Fibroblast of lung (primary cell): ENCODE measurements at regions not wholly inside any gene's neighbourhood (a gene's known extent, or its start where the extent isn't known, plus 50 kb on each side); places are given as distances from the start of the nearest gene placed in this dataset.

Experiments used
- DNase-seq, 2 donors: peaks; one replicate each; pipeline versions ENCODE4 v3.0.0 to v3.0.0-alpha.2; 2010; ENCODE audit warnings: low read depth in 2 of 2
- H2AFZ ChIP-seq: 2 replicates; pipeline ENCODE4 v1.5.1; 2012; ENCODE audit warnings: low read length, control low read depth, inconsistent platforms
- H3K27ac ChIP-seq: 2 replicates; pipeline ENCODE4 v1.5.1; 2011; ENCODE audit warnings: low read length, control low read depth; ENCODE audit not compliant: insufficient read depth
- H3K27me3 ChIP-seq: 2 replicates; pipeline ENCODE4 v1.5.1; 2011; ENCODE audit warnings: mild to moderate bottlenecking, low read length; ENCODE audit not compliant: control insufficient read depth, insufficient read depth
- H3K36me3 ChIP-seq: 2 replicates; pipeline ENCODE4 v1.5.1; 2011; ENCODE audit warnings: low read length; ENCODE audit not compliant: control insufficient read depth, insufficient read depth
- H3K4me1 ChIP-seq: 2 replicates; pipeline ENCODE4 v1.5.1; 2011; ENCODE audit warnings: low read length; ENCODE audit not compliant: control insufficient read depth, insufficient read depth; ENCODE audit errors: extremely low read depth
- H3K4me2 ChIP-seq: 2 replicates; pipeline ENCODE4 v1.5.1; 2011; ENCODE audit warnings: low read length, control low read depth; ENCODE audit not compliant: insufficient read depth; ENCODE audit errors: extremely low read depth
- H3K4me3 ChIP-seq, 4 experiments: fragments of 200-600 bp in 1 of 4; sonication (generic) in 1 of 4; replicated peaks in 1 of 4; 2 replicates each; pipeline ENCODE4 v1.5.1; 2011 to 2016; ENCODE audit warnings: low read length in 4 of 4, low read depth in 3 of 4, mild to moderate bottlenecking in 3 of 4, control low read depth in 2 of 4, inconsistent platforms in 1 of 4, mixed read lengths in 1 of 4; ENCODE audit not compliant: insufficient read depth in 1 of 4; ENCODE audit errors: control extremely low read depth in 1 of 4
- H3K79me2 ChIP-seq: 2 replicates; pipeline ENCODE4 v1.5.1; 2012; ENCODE audit warnings: mild to moderate bottlenecking, low read length, inconsistent platforms; ENCODE audit not compliant: control insufficient read depth, insufficient read depth
- H3K9ac ChIP-seq: 2 replicates; pipeline ENCODE4 v1.5.1; 2011; ENCODE audit warnings: mild to moderate bottlenecking, low read length, control low read depth; ENCODE audit not compliant: insufficient read depth
- H3K9me3 ChIP-seq: 2 replicates; pipeline ENCODE4 v1.5.1; 2012; ENCODE audit warnings: low read depth, low read length; ENCODE audit not compliant: control insufficient read depth, insufficient read depth
- H4K20me1 ChIP-seq: 2 replicates; pipeline ENCODE4 v1.5.1; 2011; ENCODE audit warnings: low read length; ENCODE audit not compliant: control insufficient read depth, insufficient read depth; ENCODE audit errors: extremely low read depth
- CTCF ChIP-seq, 2 donors: IDR thresholded peaks in 1 of 2; conservative IDR thresholded peaks in 1 of 2; 1 replicate in 1 of 2; 2 replicates in 1 of 2; pipeline ENCODE4 v1.5.1; 2011 to 2012; ENCODE audit warnings: low read length in 2 of 2, control low read depth in 1 of 2, inconsistent platforms in 1 of 2, low read depth in 1 of 2, mild to moderate bottlenecking in 1 of 2
- EZH2 ChIP-seq: IDR thresholded peaks from 2 replicates; pipeline ENCODE4 v1.5.1; 2012; ENCODE audit warnings: low read length, control low read depth, mild to moderate bottlenecking; ENCODE audit errors: missing control alignments

GRCh38 chr5:14069021-14069420 is 74.1 kb upstream of the TRIO start:
- no peaks in the 10 kb centered on the region for H3K9me3 ChIP-seq
- TF ChIP-seq EZH2 (no peak), CTCF (conservative IDR thresholded peaks at IDR 0.05 in 1 of 2, IDR thresholded peaks at IDR 0.05 in 1 of 2; ENCODE audit: low read depth in 1 of 2, low read length in 2 of 2) (no peak)
- H4K20me1 ChIP-seq = no peaks in the 10 kb centered on the region
- no peak overlapping the region for H3K4me2 ChIP-seq
- H3K79me2 ChIP-seq = no peaks in the 10 kb centered on the region
- no peak overlapping the region for H3K27ac ChIP-seq
- no peak overlapping the region for H3K4me3 ChIP-seq
- DNase-seq = no peak
- H2AFZ ChIP-seq = no peak overlapping the region
- H3K4me1 ChIP-seq = no peaks in the 10 kb centered on the region
- H3K27me3 ChIP-seq = no peaks in the 10 kb centered on the region
- H3K9ac ChIP-seq = no peak overlapping the region
- H3K36me3 ChIP-seq = no peaks in the 10 kb centered on the region

- no peak for DNase-seq
- H4K20me1 ChIP-seq = no peaks in the 10 kb centered on the region
- peaks cover under 1% of the 10 kb centered on the region for H3K4me1 ChIP-seq
- H3K4me2 ChIP-seq = no peak overlapping the region
- no peak overlapping the region for H2AFZ ChIP-seq
- no peak overlapping the region for H3K27ac ChIP-seq
- no peak overlapping the region for H3K4me3 ChIP-seq
- H3K9ac ChIP-seq = no peak overlapping the region
- no peaks in the 10 kb centered on the region for H3K27me3 ChIP-seq
- H3K36me3 ChIP-seq = no peaks in the 10 kb centered on the region
- no peaks in the 10 kb centered on the region for H3K79me2 ChIP-seq
- no peak for TF ChIP-seq EZH2
- no peak for TF ChIP-seq CTCF (conservative IDR thresholded peaks at IDR 0.05 in 1 of 2, IDR thresholded peaks at IDR 0.05 in 1 of 2; ENCODE audit: low read depth in 1 of 2, low read length in 2 of 2)
- no peaks in the 10 kb centered on the region for H3K9me3 ChIP-seq
Measured at GRCh38 chr5:14068136-14068535, 75.0 kb upstream of the TRIO start.

GRCh38 chr5:14066326-14066725 is 76.8 kb upstream of the TRIO start:
- no peaks in the 10 kb centered on the region for H3K36me3 ChIP-seq
- H3K9me3 ChIP-seq = no peaks in the 10 kb centered on the region
- TF ChIP-seq CTCF (conservative IDR thresholded peaks at IDR 0.05 in 1 of 2, IDR thresholded peaks at IDR 0.05 in 1 of 2; ENCODE audit: low read depth in 1 of 2, low read length in 2 of 2) = no peak
- peaks cover 8% of the 10 kb centered on the region for H3K4me1 ChIP-seq
- no peak overlapping the region for H3K27ac ChIP-seq
- H3K9ac ChIP-seq = no peak overlapping the region
- no peak for DNase-seq
- no peak overlapping the region for H3K4me3 ChIP-seq
- H3K79me2 ChIP-seq = no peaks in the 10 kb centered on the region
- no peak overlapping the region for H2AFZ ChIP-seq
- H3K4me2 ChIP-seq = no peak overlapping the region
- H4K20me1 ChIP-seq = no peaks in the 10 kb centered on the region
- no peaks in the 10 kb centered on the region for H3K27me3 ChIP-seq
